NCI-H1105 (cell line): ENCODE measurements at regions not wholly inside any gene's neighbourhood (a gene's known extent, or its start where the extent isn't known, plus 50 kb on each side); places are given as distances from the start of the nearest gene placed in this dataset.
"Not testable (repeated sequence)": the region's sequence is repeated elsewhere in the genome, so short reads cannot be mapped to it uniquely, and the experiment has no call there.

Experiments
- DNase-seq: peaks from one replicate; lab custom pipeline; 2025; lab: John Stamatoyannopoulos, UW

DNA sequence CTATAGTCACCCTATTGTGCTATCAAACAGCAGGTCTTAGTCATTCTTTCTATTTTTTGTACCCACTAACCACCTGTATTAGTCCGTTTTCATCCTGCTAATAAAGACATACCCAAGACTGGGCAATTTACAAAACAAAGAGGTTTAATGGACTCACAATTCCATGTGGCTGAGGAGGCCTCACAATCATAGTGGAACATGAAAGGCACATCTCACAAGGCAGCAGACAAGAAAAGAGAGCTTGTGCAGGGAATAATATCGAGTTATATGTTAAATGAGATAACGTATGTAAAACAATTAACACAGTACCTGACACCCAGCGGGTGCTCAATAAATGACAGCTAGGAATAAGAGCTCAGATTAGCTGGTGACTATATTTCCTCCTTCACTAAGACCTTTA is 88.1 kb upstream of the WDR44 start:
- no peak for DNase-seq

DNA sequence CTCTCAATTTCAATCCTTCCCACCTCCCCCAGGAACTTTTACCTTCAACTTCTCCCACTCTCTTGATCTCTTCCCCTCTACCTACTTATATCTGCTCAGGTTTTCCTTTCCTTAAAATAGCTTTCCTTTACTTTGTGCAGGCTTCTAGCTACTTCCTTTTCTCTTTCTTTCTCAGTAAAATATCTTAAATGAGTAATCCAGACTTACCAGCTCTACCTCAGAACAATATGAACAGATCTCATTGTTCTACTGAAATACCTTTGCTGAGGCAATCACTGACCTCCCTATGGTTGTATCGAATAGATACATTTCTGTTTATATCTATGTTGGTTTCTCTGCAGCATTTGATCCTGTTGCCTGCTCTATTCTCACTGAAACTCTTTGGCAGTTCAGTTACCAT is 86.7 kb upstream of the WDR44 start:
- no peak for DNase-seq

- DNase-seq, result no peak
Observed at GRCh38 chrX:118261151-118261550, 84.8 kb upstream of the WDR44 start.

- no peak for DNase-seq
Observed at GRCh38 chrX:118271775-118272174, 74.1 kb upstream of the WDR44 start.

- no peak for DNase-seq
Observed at GRCh38 chrX:118272242-118272641, 73.7 kb upstream of the WDR44 start.

DNA sequence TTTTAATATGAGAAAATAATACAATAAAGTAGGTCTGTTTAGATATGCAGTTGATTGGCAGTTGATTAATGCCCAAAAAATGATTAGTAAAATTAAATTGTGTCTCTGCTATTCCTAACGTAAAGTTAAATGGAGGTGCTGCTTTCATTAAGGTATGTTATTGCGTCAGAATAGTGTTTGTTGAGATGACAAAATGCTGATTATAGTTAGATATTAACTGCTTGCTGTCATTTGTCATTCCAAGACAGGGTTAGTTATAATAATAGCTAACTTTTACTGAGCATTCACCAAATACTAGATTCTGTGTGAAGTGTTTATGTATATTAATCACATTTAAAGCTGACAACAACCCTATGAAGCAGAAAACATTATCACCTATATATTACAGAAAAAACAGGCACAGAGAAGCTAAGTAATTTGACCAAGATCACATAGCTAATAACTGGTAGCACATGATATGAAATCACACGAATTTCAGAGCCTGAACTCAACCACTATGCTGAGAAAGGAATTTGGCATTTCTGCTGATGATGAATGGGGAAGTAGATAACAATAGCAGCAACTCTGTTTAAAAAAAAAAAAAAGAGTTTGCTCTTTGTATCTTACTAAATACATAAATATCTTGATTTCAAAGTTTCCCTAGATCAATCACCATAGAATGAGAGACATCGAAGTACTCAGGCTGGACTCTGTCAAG is 59.7 kb upstream of the WDR44 start:
- DNase-seq, result no peak

GRCh38 chrX:118295818-118296217 is 50.1 kb upstream of the WDR44 start:
- DNase-seq, result not testable (repeated sequence)
